ENCODE measurements at regions not wholly inside any gene's neighbourhood (a gene's known extent, or its start where the extent isn't known, plus 50 kb on each side); places are given as distances from the start of the nearest gene placed in this dataset.
"Not testable (repeated sequence)": the region's sequence is repeated elsewhere in the genome, so short reads cannot be mapped to it uniquely, and the experiment has no call there.

- H3K4me2 ChIP-seq (ENCODE audit: extremely low read depth, insufficient read depth, low read length): no peak overlapping the region
- no peak overlapping the region for H3K9ac ChIP-seq (ENCODE audit: insufficient read depth, low read length)
- H3K79me2 ChIP-seq (ENCODE audit: control insufficient read depth, insufficient read depth, low read length): no peaks in the 10 kb centered on the region
- H3K27ac ChIP-seq (ENCODE audit: insufficient read depth, low read length): no peak overlapping the region
- no peak overlapping the region for H3K4me3 ChIP-seq (replicated peaks in 1 of 4; ENCODE audit: control extremely low read depth in 1 of 4, insufficient read depth in 1 of 4, low read depth in 3 of 4, low read length in 4 of 4)
- no peaks in the 10 kb centered on the region for H3K9me3 ChIP-seq (ENCODE audit: control insufficient read depth, insufficient read depth, low read depth, low read length)
- no peaks in the 10 kb centered on the region for H4K20me1 ChIP-seq (ENCODE audit: control insufficient read depth, extremely low read depth, insufficient read depth, low read length)
- H3K4me1 ChIP-seq (ENCODE audit: control insufficient read depth, extremely low read depth, insufficient read depth, low read length): no peaks in the 10 kb centered on the region
- H3K27me3 ChIP-seq (ENCODE audit: control insufficient read depth, insufficient read depth, low read length): no peaks in the 10 kb centered on the region
- TF ChIP-seq CTCF (conservative IDR thresholded peaks at IDR 0.05 in 1 of 2, IDR thresholded peaks at IDR 0.05 in 1 of 2; ENCODE audit: low read depth in 1 of 2, low read length in 2 of 2) (no peak), EZH2 (IDR thresholded peaks at IDR 0.05; ENCODE audit: low read length, missing control alignments) (no peak)
- H2AFZ ChIP-seq (ENCODE audit: low read length): no peak overlapping the region
- no peak for DNase-seq (ENCODE audit: low read depth in 2 of 2)
- no peaks in the 10 kb centered on the region for H3K36me3 ChIP-seq (ENCODE audit: control insufficient read depth, insufficient read depth, low read length)
Observed at GRCh38 chr4:45472490-45472889, 651.4 kb downstream of the GABRG1 start.

DNA sequence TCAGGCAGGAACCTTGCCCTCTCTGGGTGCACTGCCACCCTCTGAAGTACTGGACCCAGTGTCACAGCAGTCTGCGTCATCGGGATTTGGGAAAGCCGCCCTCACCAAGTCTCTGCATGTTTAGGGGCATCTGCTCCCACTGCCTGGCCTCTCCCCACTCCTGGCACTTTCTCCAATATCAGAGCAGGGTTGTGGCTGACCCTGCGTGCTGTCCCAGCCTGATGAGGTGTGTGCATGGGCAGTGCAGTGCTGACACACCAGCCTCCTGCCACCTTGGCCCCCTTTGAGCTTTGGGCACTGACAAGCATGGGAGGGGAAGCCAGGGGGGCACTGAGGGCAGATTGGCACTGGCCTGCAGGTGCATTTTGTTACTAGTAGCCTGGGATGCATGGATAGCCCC, 652.5 kb downstream of the GABRG1 start:
- no peak overlapping the region for H2AFZ ChIP-seq (ENCODE audit: low read length)

DNA sequence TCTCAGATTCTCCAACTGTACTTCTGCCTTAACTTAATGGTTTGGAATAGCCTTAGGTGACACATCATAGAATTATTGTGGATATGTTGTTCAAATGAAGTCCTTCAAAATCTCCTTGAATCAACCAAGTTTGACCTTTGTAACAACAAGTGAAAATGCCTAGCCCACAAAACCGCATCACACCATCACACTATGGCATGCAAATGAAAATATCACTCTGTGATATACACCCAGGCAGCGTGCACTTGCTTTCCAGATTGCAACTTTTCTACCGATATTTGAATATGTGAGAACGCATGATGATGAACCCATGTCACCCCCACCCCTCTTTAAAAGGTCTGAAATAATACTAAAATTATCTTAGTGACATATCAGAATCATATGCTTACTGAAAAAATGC, 656.7 kb downstream of the GABRG1 start:
- Histone ChIP-seq H3K9me3 (ENCODE audit: control insufficient read depth, insufficient read depth, low read depth, low read length) (no peaks in the 10 kb centered on the region), H3K36me3 (ENCODE audit: control insufficient read depth, insufficient read depth, low read length) (no peaks in the 10 kb centered on the region), H2AFZ (ENCODE audit: low read length) (no peak overlapping the region), H3K4me2 (ENCODE audit: extremely low read depth, insufficient read depth, low read length) (no peak overlapping the region), H4K20me1 (ENCODE audit: control insufficient read depth, extremely low read depth, insufficient read depth, low read length) (no peaks in the 10 kb centered on the region), H3K79me2 (ENCODE audit: control insufficient read depth, insufficient read depth, low read length) (no peaks in the 10 kb centered on the region), H3K27me3 (ENCODE audit: control insufficient read depth, insufficient read depth, low read length) (no peaks in the 10 kb centered on the region), H3K27ac (ENCODE audit: insufficient read depth, low read length) (no peak overlapping the region), H3K4me1 (ENCODE audit: control insufficient read depth, extremely low read depth, insufficient read depth, low read length) (no peaks in the 10 kb centered on the region), H3K4me3 (replicated peaks in 1 of 4; ENCODE audit: control extremely low read depth in 1 of 4, insufficient read depth in 1 of 4, low read depth in 3 of 4, low read length in 4 of 4) (no peak overlapping the region), H3K9ac (ENCODE audit: insufficient read depth, low read length) (no peak overlapping the region)
- TF ChIP-seq EZH2 (IDR thresholded peaks at IDR 0.05; ENCODE audit: low read length, missing control alignments) (no peak), CTCF (conservative IDR thresholded peaks at IDR 0.05 in 1 of 2, IDR thresholded peaks at IDR 0.05 in 1 of 2; ENCODE audit: low read depth in 1 of 2, low read length in 2 of 2) (no peak)
- no peak for DNase-seq (ENCODE audit: low read depth in 2 of 2)

More for the DNA sequence above, 652.5 kb downstream of the GABRG1 start:
- Histone ChIP-seq H3K27me3 (ENCODE audit: control insufficient read depth, insufficient read depth, low read length) (no peaks in the 10 kb centered on the region), H4K20me1 (ENCODE audit: control insufficient read depth, extremely low read depth, insufficient read depth, low read length) (no peaks in the 10 kb centered on the region), H3K9me3 (ENCODE audit: control insufficient read depth, insufficient read depth, low read depth, low read length) (no peaks in the 10 kb centered on the region), H3K4me1 (ENCODE audit: control insufficient read depth, extremely low read depth, insufficient read depth, low read length) (no peaks in the 10 kb centered on the region), H3K27ac (ENCODE audit: insufficient read depth, low read length) (no peak overlapping the region), H3K4me2 (ENCODE audit: extremely low read depth, insufficient read depth, low read length) (no peak overlapping the region), H3K36me3 (ENCODE audit: control insufficient read depth, insufficient read depth, low read length) (no peaks in the 10 kb centered on the region), H3K4me3 (replicated peaks in 1 of 4; ENCODE audit: control extremely low read depth in 1 of 4, insufficient read depth in 1 of 4, low read depth in 3 of 4, low read length in 4 of 4) (no peak overlapping the region), H3K9ac (ENCODE audit: insufficient read depth, low read length) (no peak overlapping the region), H3K79me2 (ENCODE audit: control insufficient read depth, insufficient read depth, low read length) (no peaks in the 10 kb centered on the region)
- DNase-seq (ENCODE audit: low read depth in 2 of 2): no peak
- TF ChIP-seq CTCF (conservative IDR thresholded peaks at IDR 0.05 in 1 of 2, IDR thresholded peaks at IDR 0.05 in 1 of 2; ENCODE audit: low read depth in 1 of 2, low read length in 2 of 2): no peak
- TF ChIP-seq EZH2 (IDR thresholded peaks at IDR 0.05; ENCODE audit: low read length, missing control alignments): no peak

DNA sequence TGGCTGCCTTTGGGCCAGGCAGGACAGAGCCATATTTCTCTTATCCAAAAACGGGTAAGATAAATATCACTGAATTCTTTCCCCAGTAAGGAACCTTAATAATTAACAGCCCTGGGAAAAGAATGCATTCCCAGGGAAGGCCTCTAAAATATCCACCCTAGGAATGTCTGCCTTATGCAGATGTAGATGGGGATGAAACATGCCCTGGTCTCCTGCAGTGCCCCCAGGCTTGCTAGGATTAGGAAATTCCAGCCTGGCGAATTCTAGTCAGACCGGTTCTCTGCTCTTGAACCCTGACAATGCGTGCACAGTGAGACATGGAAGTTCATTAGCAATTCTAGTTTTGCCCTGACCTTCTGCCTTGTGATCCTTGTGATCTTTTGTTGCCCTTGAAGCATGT, 663.7 kb downstream of the GABRG1 start:
- not testable (repeated sequence) for H3K4me3 ChIP-seq (replicated peaks in 1 of 4; ENCODE audit: control extremely low read depth in 1 of 4, insufficient read depth in 1 of 4, low read depth in 3 of 4, low read length in 4 of 4); H3K27ac ChIP-seq (ENCODE audit: insufficient read depth, low read length); H3K9me3 ChIP-seq (ENCODE audit: control insufficient read depth, insufficient read depth, low read depth, low read length); H3K27me3 ChIP-seq (ENCODE audit: control insufficient read depth, insufficient read depth, low read length); H3K79me2 ChIP-seq (ENCODE audit: control insufficient read depth, insufficient read depth, low read length); H3K9ac ChIP-seq (ENCODE audit: insufficient read depth, low read length); H3K4me1 ChIP-seq (ENCODE audit: control insufficient read depth, extremely low read depth, insufficient read depth, low read length); H3K4me2 ChIP-seq (ENCODE audit: extremely low read depth, insufficient read depth, low read length); H4K20me1 ChIP-seq (ENCODE audit: control insufficient read depth, extremely low read depth, insufficient read depth, low read length); H3K36me3 ChIP-seq (ENCODE audit: control insufficient read depth, insufficient read depth, low read length); H2AFZ ChIP-seq (ENCODE audit: low read length); DNase-seq (ENCODE audit: low read depth in 2 of 2)

All from fibroblast of lung (primary cell).